ENCODE measurements at regions not wholly inside any gene's neighbourhood (a gene's known extent, or its start where the extent isn't known, plus 50 kb on each side); places are given as distances from the start of the nearest gene placed in this dataset.

DNA sequence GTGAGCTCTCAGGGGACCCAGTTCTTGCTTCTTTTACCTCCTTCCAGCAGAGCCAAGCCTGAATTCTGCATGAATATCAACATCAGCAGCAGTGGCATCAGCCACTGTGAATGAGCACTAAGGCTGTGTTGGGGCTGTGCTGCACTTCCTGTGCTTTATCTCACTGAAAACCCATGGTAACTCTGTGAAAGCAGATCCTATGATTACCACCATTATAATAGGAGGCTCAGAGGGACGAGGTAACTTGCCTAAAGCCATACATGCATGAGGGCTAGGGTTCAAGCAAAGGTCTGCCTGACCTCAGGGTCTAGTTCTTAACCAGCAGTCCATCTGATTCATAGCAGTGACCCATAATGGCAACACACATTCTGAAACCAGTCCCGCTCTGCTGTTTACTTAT lies 60.5 kb upstream of the RAPGEF1 start:
- no peak overlapping the region for H3K4me3 ChIP-seq (ENCODE audit: low read length)
- peaks cover 0 to 8% (median 0%) of the 10 kb centered on the region in 3 donors for H3K36me3 Mint-ChIP-seq
- H3K4me1 Mint-ChIP-seq: no peaks in the 10 kb centered on the region
- H3K27me3 Mint-ChIP-seq: peaks cover 20 to 45% of the 10 kb centered on the region in 2 donors
- DNase-seq: no peak
- POLR2A ChIA-PET: no interaction called here
- H3K27ac ChIP-seq (ENCODE audit: low read depth, low read length): no peak overlapping the region
- CTCF ChIA-PET: no interaction called here
- H3K27me3 ChIP-seq (ENCODE audit: insufficient read depth, low read length, poor library complexity, severe bottlenecking): no peaks in the 10 kb centered on the region
- no peak overlapping the region for H3K4me3 Mint-ChIP-seq
- no peaks in the 10 kb centered on the region for H3K9me3 ChIP-seq (ENCODE audit: low read length)
- H3K36me3 ChIP-seq (ENCODE audit: insufficient read depth, low read length): no peaks in the 10 kb centered on the region
- peaks cover 0 to 1% (median 0%) of the 10 kb centered on the region in 5 donors for H3K9me3 Mint-ChIP-seq
- H3K27ac Mint-ChIP-seq: no peak overlapping the region
- H3K4me1 ChIP-seq (ENCODE audit: insufficient read depth, low read length): no peaks in the 10 kb centered on the region

DNA sequence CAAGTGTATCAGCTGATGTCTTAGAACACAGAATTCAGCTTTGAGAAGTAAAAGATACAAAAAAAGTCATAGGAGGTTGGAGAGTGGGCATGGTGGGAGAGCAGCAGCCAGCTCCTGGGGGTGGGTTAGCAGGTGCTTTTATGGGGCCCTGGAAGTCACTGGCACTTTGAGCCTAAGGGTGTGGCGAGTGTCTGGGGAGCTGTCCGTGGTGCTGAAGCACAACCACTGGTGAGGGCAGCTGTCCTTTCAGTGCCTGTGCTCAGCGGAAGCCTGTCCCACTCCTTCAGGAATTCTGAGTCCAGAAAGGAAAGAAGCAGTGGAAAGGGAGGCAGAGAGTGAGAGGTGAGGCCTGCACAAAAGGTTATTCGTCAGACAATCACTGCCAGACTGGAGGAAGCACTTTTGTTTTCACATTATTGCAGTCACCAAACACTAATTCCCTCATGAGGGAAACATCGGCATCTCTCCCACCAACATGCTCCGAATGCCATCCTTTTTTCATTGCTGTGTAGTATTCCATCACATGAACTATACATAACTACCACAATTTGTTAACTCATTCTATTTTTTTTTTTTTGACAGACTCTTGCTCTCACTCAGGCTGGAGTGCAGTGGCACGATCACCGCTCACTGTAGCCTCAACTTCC lies 59.4 kb upstream of the RAPGEF1 start:
- no peaks in the 10 kb centered on the region for H3K9me3 ChIP-seq (ENCODE audit: low read length)
- ChIA-PET CTCF (interaction anchor here (1.1 kb wide), 1 partner anchor 9 kb away, joined by 3 read pairs; no protein-coding TSS in a partner anchor), POLR2A (no interaction called here)
- no peak overlapping the region for H3K27ac ChIP-seq (ENCODE audit: low read depth, low read length)
- peak in 4 of 5 donors; percentile 6 to 33 (median 19) for DNase-seq
- no peaks in the 10 kb centered on the region for H3K36me3 ChIP-seq (ENCODE audit: insufficient read depth, low read length)
- no peaks in the 10 kb centered on the region for H3K4me1 ChIP-seq (ENCODE audit: insufficient read depth, low read length)
- H3K4me3 Mint-ChIP-seq: no peak overlapping the region
- H3K36me3 Mint-ChIP-seq: peaks cover 0 to 8% (median 0%) of the 10 kb centered on the region in 3 donors
- no peaks in the 10 kb centered on the region for H3K4me1 Mint-ChIP-seq
- no peaks in the 10 kb centered on the region for H3K27me3 ChIP-seq (ENCODE audit: insufficient read depth, low read length, poor library complexity, severe bottlenecking)
- peaks cover 0 to 1% (median 0%) of the 10 kb centered on the region in 5 donors for H3K9me3 Mint-ChIP-seq
- H3K4me3 ChIP-seq (ENCODE audit: low read length): no peak overlapping the region
- no peak overlapping the region for H3K27ac Mint-ChIP-seq
- H3K27me3 Mint-ChIP-seq: peaks cover 16 to 54% of the 10 kb centered on the region in 2 donors

DNA sequence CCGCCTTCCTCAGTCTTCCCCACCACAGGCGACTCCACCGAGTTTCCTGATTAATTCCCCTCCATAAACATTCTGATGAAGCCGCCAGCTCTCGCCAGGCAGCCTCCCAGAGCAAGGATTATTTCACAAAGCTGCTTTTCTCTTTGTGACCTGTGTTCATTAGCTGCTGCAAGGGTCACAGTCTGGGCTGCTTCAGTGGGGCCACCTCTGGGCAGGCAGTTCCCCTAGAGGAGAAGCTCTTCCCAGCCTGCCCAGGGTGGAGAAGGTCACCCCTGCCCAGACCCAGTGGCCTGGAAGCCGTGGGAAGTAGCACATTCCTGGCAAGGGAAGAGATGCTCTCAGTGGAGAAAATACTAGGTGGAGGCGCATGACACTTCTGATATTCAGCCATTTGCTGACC lies 58.4 kb upstream of the RAPGEF1 start:
- Histone ChIP-seq H3K4me1 (ENCODE audit: insufficient read depth, low read length) (no peaks in the 10 kb centered on the region), H3K9me3 (ENCODE audit: low read length) (no peaks in the 10 kb centered on the region), H3K27ac (ENCODE audit: low read depth, low read length) (no peak overlapping the region), H3K27me3 (ENCODE audit: insufficient read depth, low read length, poor library complexity, severe bottlenecking) (no peaks in the 10 kb centered on the region), H3K4me3 (ENCODE audit: low read length) (no peak overlapping the region), H3K36me3 (ENCODE audit: insufficient read depth, low read length) (no peaks in the 10 kb centered on the region)
- peaks cover 0 to 1% (median 0%) of the 10 kb centered on the region in 5 donors for H3K9me3 Mint-ChIP-seq
- H3K27ac Mint-ChIP-seq: no peak overlapping the region
- POLR2A ChIA-PET: no interaction called here
- H3K27me3 Mint-ChIP-seq: peaks cover 14 to 57% of the 10 kb centered on the region in 2 donors
- CTCF ChIA-PET: no interaction called here
- H3K4me1 Mint-ChIP-seq: no peaks in the 10 kb centered on the region
- DNase-seq: no peak
- no peak overlapping the region for H3K4me3 Mint-ChIP-seq
- peaks cover 0 to 8% (median 0%) of the 10 kb centered on the region in 3 donors for H3K36me3 Mint-ChIP-seq

DNA sequence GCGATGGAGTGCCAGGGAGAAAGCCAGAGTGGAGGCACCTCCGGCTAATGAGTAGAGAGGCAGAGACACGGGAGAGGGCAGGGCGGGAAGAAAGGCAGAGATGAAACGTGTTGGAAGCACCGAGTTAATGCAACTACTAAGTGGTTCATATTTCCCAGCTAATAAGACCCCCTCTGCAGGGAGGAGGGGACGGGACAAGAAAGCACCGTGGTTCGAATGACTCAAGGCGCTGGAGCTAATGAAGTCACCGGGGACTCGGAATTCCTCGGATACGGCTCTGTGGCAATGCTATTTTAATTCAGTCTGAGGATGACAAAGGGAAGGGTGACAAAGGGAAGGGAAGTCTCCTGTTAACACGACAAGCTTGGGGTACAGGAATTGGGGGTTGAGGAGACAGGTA lies 54.5 kb upstream of the RAPGEF1 start:
- no peak for DNase-seq
- Mint-ChIP-seq H3K36me3 (no peaks in the 10 kb centered on the region), H3K27me3 (peaks cover 9 to 55% of the 10 kb centered on the region in 2 donors), H3K9me3 (peaks cover 0 to 2% (median 0%) of the 10 kb centered on the region in 5 donors), H3K4me3 (no peak overlapping the region), H3K4me1 (no peaks in the 10 kb centered on the region), H3K27ac (no peak overlapping the region)
- POLR2A ChIA-PET: no interaction called here
- no peak overlapping the region for H3K4me3 ChIP-seq (ENCODE audit: low read length)
- H3K9me3 ChIP-seq (ENCODE audit: low read length): no peaks in the 10 kb centered on the region
- CTCF ChIA-PET: no interaction called here
- no peaks in the 10 kb centered on the region for H3K4me1 ChIP-seq (ENCODE audit: insufficient read depth, low read length)
- H3K27ac ChIP-seq (ENCODE audit: low read depth, low read length): no peak overlapping the region
- H3K27me3 ChIP-seq (ENCODE audit: insufficient read depth, low read length, poor library complexity, severe bottlenecking): no peaks in the 10 kb centered on the region
- H3K36me3 ChIP-seq (ENCODE audit: insufficient read depth, low read length): no peaks in the 10 kb centered on the region

DNA sequence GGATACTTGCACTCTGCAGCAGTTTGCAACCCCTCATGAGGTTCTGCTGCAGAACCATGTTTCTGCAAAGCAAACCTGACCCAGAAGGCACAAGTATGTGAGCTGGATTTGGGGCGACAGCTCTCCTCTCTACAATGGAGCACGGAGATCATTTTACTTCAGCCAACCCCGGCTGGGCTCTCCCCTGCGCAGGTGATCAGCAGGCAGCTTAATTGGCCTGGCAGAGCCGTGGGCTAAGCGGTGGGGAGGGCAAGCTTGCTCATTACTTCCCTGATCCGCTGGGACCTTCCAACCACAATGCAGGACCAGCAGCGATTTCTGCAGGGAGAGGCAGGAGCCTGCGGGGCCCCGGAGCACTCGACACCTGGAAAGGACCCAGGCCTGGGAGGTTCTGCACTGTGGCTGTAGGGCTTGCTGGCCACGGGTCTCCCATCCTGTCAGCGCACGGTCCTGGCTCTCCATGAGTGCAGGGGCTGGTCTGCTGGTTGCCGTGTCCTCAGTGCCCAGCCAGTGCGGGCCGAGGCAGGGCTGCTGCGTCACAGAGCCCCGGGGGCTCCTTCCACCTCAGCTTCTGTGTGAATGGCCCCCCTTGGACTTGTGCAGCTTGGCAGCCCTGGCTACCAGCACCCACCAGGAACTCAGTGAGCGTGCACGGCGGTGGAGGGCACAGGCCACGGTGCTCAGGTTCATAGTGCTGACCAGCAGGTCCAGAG lies 51.8 kb upstream of the RAPGEF1 start:
- Mint-ChIP-seq H3K36me3 (no peaks in the 10 kb centered on the region), H3K9me3 (peaks cover 0 to 2% (median 0%) of the 10 kb centered on the region in 5 donors), H3K27me3 (peaks cover 15 to 68% of the 10 kb centered on the region in 2 donors), H3K27ac (no peak overlapping the region), H3K4me1 (no peaks in the 10 kb centered on the region), H3K4me3 (no peak overlapping the region)
- no peaks in the 10 kb centered on the region for H3K36me3 ChIP-seq (ENCODE audit: insufficient read depth, low read length)
- no peak overlapping the region for H3K4me3 ChIP-seq (ENCODE audit: low read length)
- H3K27ac ChIP-seq (ENCODE audit: low read depth, low read length): no peak overlapping the region
- DNase-seq: no peak
- no peaks in the 10 kb centered on the region for H3K4me1 ChIP-seq (ENCODE audit: insufficient read depth, low read length)
- ChIA-PET CTCF (no interaction called here), POLR2A (no interaction called here)
- H3K9me3 ChIP-seq (ENCODE audit: low read length): no peaks in the 10 kb centered on the region
- peaks cover 9% of the 10 kb centered on the region for H3K27me3 ChIP-seq (ENCODE audit: insufficient read depth, low read length, poor library complexity, severe bottlenecking)
